ENCODE measurements at regions not wholly inside any gene's neighbourhood (a gene's known extent, or its start where the extent isn't known, plus 50 kb on each side); places are given as distances from the start of the nearest gene placed in this dataset.

DNA sequence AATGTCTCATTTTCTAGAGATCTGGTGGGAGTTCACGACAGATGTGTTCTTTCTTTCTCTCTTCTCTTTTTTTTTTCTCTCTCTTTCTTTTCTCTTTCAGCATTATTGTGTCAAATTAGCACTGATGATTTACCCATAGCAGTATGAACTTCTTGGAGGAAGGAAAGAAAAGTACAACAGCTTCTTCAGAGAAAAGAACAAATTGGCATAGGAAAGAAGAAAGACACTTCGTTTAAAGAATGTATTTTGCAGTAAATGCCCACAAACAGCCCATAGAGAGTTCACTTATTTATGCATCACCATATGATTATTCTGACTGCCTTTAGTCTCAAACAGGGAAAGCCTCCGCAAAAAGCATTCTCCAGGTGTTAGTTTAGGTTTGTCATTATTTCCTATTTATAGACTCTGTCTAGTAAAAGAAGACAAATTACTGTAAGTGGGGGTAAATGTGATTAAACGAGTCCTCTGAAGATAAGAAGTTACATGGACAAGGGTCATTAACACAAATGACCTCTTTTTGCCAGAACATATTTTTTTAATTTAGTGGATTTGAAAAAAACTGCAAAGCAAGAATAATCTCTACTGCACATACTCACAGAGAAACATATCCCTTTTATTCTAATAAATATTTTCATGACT lies 68.0 kb downstream of the POU5F2 start:
- no peak overlapping the region for H3K27ac ChIP-seq

DNA sequence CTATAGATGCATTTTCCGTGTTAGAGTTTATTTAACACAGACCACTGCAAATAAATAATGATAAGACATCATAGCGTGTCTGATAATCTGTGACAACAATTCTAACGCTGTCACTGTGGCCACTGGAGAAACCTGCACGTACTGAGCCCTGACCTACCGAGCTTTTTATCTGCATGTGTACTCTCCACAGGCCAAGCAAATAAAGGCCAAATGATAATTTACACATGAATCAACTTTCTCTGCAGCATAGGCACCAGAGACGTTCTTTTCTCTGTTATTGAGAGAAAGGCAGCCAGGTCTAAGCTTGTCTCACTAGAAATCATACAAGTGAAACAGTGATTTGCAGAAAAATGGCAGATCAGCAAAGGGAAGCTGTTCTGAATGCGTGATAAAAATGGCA lies 75.8 kb downstream of the POU5F2 start:
- TF ChIP-seq ZFX (IDR thresholded peaks at IDR 0.05; ENCODE audit: borderline replicate concordance) = no peak
- TF ChIP-seq, protein P1, sequence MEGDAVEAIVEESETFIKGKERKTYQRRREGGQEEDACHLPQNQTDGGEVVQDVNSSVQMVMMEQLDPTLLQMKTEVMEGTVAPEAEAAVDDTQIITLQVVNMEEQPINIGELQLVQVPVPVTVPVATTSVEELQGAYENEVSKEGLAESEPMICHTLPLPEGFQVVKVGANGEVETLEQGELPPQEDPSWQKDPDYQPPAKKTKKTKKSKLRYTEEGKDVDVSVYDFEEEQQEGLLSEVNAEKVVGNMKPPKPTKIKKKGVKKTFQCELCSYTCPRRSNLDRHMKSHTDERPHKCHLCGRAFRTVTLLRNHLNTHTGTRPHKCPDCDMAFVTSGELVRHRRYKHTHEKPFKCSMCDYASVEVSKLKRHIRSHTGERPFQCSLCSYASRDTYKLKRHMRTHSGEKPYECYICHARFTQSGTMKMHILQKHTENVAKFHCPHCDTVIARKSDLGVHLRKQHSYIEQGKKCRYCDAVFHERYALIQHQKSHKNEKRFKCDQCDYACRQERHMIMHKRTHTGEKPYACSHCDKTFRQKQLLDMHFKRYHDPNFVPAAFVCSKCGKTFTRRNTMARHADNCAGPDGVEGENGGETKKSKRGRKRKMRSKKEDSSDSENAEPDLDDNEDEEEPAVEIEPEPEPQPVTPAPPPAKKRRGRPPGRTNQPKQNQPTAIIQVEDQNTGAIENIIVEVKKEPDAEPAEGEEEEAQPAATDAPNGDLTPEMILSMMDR (IDR thresholded peaks at IDR 0.05) = no peak
- H3K27ac ChIP-seq = 0 out of 2 replicates have a peak overlapping the region, but pooled peaks have one; percentile 9

More for the DNA sequence above, 68.0 kb downstream of the POU5F2 start:
- no peak for TF ChIP-seq ZFX (IDR thresholded peaks at IDR 0.05; ENCODE audit: borderline replicate concordance)

GRCh38 chr5:93660677-93661076 lies 77.7 kb downstream of the NR2F1 start:
- TF ChIP-seq, protein P1 (IDR thresholded peaks at IDR 0.05) = no peak
- TF ChIP-seq ZFX (IDR thresholded peaks at IDR 0.05; ENCODE audit: borderline replicate concordance) = no peak
- H3K27ac ChIP-seq = no peak overlapping the region

GRCh38 chr5:93658044-93658443 lies 75.0 kb downstream of the NR2F1 start:
- H3K27ac ChIP-seq = no peak overlapping the region
- no peak for TF ChIP-seq ZFX (IDR thresholded peaks at IDR 0.05; ENCODE audit: borderline replicate concordance)
- TF ChIP-seq, protein P1 (IDR thresholded peaks at IDR 0.05) = no peak

GRCh38 chr5:93654676-93655075 lies 71.7 kb downstream of the NR2F1 start:
- TF ChIP-seq, protein P1 (IDR thresholded peaks at IDR 0.05) = no peak
- TF ChIP-seq ZFX (IDR thresholded peaks at IDR 0.05; ENCODE audit: borderline replicate concordance) = no peak
- H3K27ac ChIP-seq = no peak overlapping the region

DNA sequence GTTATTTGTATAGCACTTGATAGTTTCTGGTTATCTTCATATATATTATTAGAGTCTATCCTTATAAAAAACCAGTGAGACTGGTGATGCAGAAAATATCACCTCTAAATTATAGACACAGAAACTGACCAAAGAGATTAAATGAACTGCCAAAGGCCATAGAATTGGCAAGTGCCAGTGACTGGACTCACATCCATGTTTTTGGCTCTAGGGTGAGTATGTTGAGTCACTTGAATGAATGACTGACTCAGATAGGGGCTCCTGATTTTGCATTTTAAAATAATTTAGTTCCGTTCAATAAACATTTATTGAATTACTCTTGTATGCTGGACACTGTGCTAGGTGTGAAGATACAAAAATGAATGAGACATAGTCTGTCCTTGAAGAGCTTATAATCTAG lies 70.7 kb downstream of the NR2F1 start:
- no peak for TF ChIP-seq ZFX (IDR thresholded peaks at IDR 0.05; ENCODE audit: borderline replicate concordance)
- TF ChIP-seq, protein P1 (IDR thresholded peaks at IDR 0.05) = no peak
- H3K27ac ChIP-seq = no peak overlapping the region

GRCh38 chr5:93649234-93649900 lies 66.3 kb downstream of the NR2F1 start:
- TF ChIP-seq, protein P1 (IDR thresholded peaks at IDR 0.05) = no peak
- TF ChIP-seq ZFX (IDR thresholded peaks at IDR 0.05; ENCODE audit: borderline replicate concordance) = no peak
- no peak overlapping the region for H3K27ac ChIP-seq
